Mammary epithelial cell (primary cell): ENCODE measurements at regions not wholly inside any gene's neighbourhood (a gene's known extent, or its start where the extent isn't known, plus 50 kb on each side); places are given as distances from the start of the nearest gene placed in this dataset.

ENCODE experiments used
- CTCF ChIP-seq, 2 donors: IDR thresholded peaks in 1 of 2; conservative IDR thresholded peaks in 1 of 2; 2 replicates each; pipeline ENCODE4 v1.5.1; 2011 to 2012; ENCODE audit warnings: inconsistent platforms in 2 of 2, low read length in 2 of 2, mild to moderate bottlenecking in 2 of 2, control low read depth in 1 of 2, low read depth in 1 of 2; ENCODE audit not compliant: insufficient read depth in 1 of 2; ENCODE audit errors: extremely low read depth in 1 of 2
- EZH2 ChIP-seq: IDR thresholded peaks from 2 replicates; pipeline ENCODE4 v1.6.1; 2012; ENCODE audit warnings: low read length, inconsistent platforms, borderline replicate concordance

GRCh38 chr18:14927701-14928100, 179.7 kb downstream of the ANKRD30B start:
- TF ChIP-seq EZH2, result no peak
- no peak for TF ChIP-seq CTCF (conservative IDR thresholded peaks at IDR 0.05 in 1 of 2, IDR thresholded peaks at IDR 0.05 in 1 of 2; ENCODE audit: extremely low read depth in 1 of 2, insufficient read depth in 1 of 2, low read depth in 1 of 2, low read length in 2 of 2)
